ACC112 (cell line): ENCODE measurements at regions not wholly inside any gene's neighbourhood (a gene's known extent, or its start where the extent isn't known, plus 50 kb on each side); places are given as distances from the start of the nearest gene placed in this dataset.

Experiments used
- H2AFZ ChIP-seq: fragments of 200-600 bp; sonication (generic); one replicate; pipeline ENCODE4 v1.6.0; 2017; ENCODE audit warnings: antibody characterized with exemption, low read length; ENCODE audit not compliant: unreplicated experiment
- H3K27ac ChIP-seq: fragments of 200-600 bp; sonication (generic); 2 replicates; pipeline ENCODE4 v1.5.1; 2014; ENCODE audit warnings: low read depth, mild to moderate bottlenecking, antibody characterized with exemption, low read length, moderate library complexity
- H3K27me3 ChIP-seq: fragments of 200-600 bp; sonication (generic); 2 replicates; pipeline ENCODE4 v1.6.1; 2014; ENCODE audit warnings: mild to moderate bottlenecking, antibody characterized with exemption, low read length, moderate library complexity, mixed read lengths; ENCODE audit not compliant: insufficient read depth
- H3K36me3 ChIP-seq: fragments of 200-600 bp; sonication (generic); 2 replicates; pipeline ENCODE4 v1.6.1; 2016; ENCODE audit warnings: mild to moderate bottlenecking, antibody characterized with exemption, low read length, moderate library complexity, mixed read lengths; ENCODE audit not compliant: insufficient read depth
- H3K4me1 ChIP-seq: fragments of 200-600 bp; sonication (generic); one replicate; pipeline ENCODE4 v1.6.1; 2016; ENCODE audit warnings: low read length, mixed read lengths; ENCODE audit not compliant: insufficient read depth, unreplicated experiment, control insufficient read depth
- H3K4me3 ChIP-seq: fragments of 200-600 bp; sonication (generic); 2 replicates; pipeline ENCODE4 v1.5.1; 2014; ENCODE audit warnings: mild to moderate bottlenecking, low read depth, low read length
- H3K79me2 ChIP-seq: fragments of 200-600 bp; sonication (generic); one replicate; pipeline ENCODE4 v1.6.0; 2016; ENCODE audit warnings: low read length; ENCODE audit not compliant: control insufficient read depth, unreplicated experiment, insufficient read depth

- no peak overlapping the region for H3K4me3 ChIP-seq
- no peaks in the 10 kb centered on the region for H3K79me2 ChIP-seq
- H3K36me3 ChIP-seq: no peaks in the 10 kb centered on the region
- no peaks in the 10 kb centered on the region for H3K27me3 ChIP-seq
- H3K4me1 ChIP-seq: no peaks in the 10 kb centered on the region
- H3K27ac ChIP-seq: no peak overlapping the region
- no peak overlapping the region for H2AFZ ChIP-seq
Observed at GRCh38 chr11:81870815-81871214, 862.8 kb downstream of the FAM181B start.

- H3K79me2 ChIP-seq: no peaks in the 10 kb centered on the region
- H3K27me3 ChIP-seq: no peaks in the 10 kb centered on the region
- H3K36me3 ChIP-seq: no peaks in the 10 kb centered on the region
- no peak overlapping the region for H3K27ac ChIP-seq
- no peak overlapping the region for H3K4me3 ChIP-seq
- H2AFZ ChIP-seq: no peak overlapping the region
- no peaks in the 10 kb centered on the region for H3K4me1 ChIP-seq
Observed at GRCh38 chr11:81870066-81870412, 863.6 kb downstream of the FAM181B start.

DNA sequence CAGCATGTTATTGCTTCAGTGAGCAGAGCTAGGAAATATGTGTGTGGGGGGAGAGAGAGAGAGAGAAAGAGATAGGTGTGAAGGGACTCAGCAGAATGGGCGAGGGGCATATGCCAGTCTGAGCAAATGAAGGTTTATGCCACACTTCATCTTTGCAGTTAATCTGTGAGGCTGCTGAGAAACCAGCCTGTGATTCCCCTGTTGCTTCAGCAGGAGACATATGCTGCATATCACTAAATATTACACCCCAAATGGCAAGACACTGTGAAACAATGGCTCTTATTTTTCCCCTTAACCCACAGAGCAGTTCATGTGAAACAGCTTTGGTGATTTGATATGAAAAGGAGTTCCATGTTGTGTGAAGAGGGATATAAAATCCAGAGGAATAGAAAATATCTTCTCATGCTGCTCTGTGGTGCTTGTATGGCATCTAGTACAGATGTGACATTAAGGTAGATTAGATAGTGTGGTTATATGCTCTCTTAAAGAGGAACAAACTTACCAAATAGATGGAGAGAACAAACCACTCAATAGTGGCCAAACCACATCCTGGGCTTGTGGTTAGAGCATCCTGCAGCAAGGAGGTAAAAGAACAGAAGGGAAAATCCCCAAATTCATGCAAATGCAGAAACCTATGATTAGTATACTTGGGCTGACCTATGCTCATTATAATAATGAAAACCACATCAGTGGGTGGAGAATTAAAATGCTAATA lies 864.2 kb downstream of the FAM181B start:
- Histone ChIP-seq H3K4me3 (no peak overlapping the region), H3K27me3 (no peaks in the 10 kb centered on the region)

GRCh38 chr11:81866896-81867295 lies 866.8 kb downstream of the FAM181B start:
- Histone ChIP-seq H3K36me3 (no peaks in the 10 kb centered on the region), H3K4me1 (no peaks in the 10 kb centered on the region), H3K27ac (no peak overlapping the region), H3K4me3 (no peak overlapping the region), H3K27me3 (no peaks in the 10 kb centered on the region), H2AFZ (no peak overlapping the region), H3K79me2 (no peaks in the 10 kb centered on the region)

More for the DNA sequence above, 864.2 kb downstream of the FAM181B start:
- Histone ChIP-seq H3K79me2 (no peaks in the 10 kb centered on the region), H3K4me1 (no peaks in the 10 kb centered on the region), H3K36me3 (no peaks in the 10 kb centered on the region), H3K27ac (no peak overlapping the region), H2AFZ (no peak overlapping the region)

DNA sequence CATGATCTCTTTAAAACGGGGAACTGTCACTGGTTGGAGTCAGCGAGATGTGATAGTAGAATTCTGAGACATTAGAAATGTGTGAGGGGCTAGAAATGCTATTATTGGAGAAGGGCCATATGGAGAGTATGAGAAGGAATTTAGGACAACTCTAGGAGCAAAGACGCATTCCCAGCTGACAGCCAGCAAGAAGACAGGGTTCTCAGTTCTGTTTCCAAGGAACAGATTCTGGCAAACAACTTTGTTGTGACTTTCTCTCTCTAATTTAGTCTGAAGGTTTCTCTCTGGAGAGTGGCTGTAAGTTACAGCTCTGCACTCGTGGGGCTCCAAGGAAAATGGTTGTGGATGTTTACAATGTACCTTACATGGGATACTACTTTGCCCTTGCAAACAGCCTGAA lies 876.3 kb downstream of the FAM181B start:
- no peaks in the 10 kb centered on the region for H3K4me1 ChIP-seq
- H2AFZ ChIP-seq: no peak overlapping the region
- no peak overlapping the region for H3K4me3 ChIP-seq
- no peak overlapping the region for H3K27ac ChIP-seq
- no peaks in the 10 kb centered on the region for H3K36me3 ChIP-seq
- no peaks in the 10 kb centered on the region for H3K79me2 ChIP-seq
- no peaks in the 10 kb centered on the region for H3K27me3 ChIP-seq

GRCh38 chr11:81853791-81854190 lies 879.9 kb downstream of the FAM181B start:
- no peaks in the 10 kb centered on the region for H3K4me1 ChIP-seq
- no peak overlapping the region for H3K4me3 ChIP-seq
- no peaks in the 10 kb centered on the region for H3K79me2 ChIP-seq
- H3K27me3 ChIP-seq: no peaks in the 10 kb centered on the region
- H3K27ac ChIP-seq: no peak overlapping the region
- H2AFZ ChIP-seq: no peak overlapping the region
- H3K36me3 ChIP-seq: no peaks in the 10 kb centered on the region

DNA sequence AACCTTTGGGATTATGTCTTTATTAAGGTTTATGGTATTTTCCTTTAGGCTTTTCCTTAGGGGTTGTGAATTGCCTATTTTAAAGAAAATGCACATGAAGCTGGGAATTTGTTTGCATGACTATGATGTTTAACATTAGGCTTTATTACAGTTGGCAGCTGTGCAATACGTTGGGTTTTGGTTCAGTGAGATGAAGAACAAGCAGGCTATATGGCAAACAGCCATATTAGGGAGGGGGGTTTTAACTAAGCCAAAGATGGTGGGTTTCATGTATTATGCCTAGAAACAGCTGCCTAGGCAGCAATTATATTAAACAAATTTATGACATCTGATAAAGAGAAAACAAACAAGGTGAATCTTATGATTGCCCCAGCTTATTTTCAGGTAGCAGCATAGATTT lies 880.8 kb downstream of the FAM181B start:
- Histone ChIP-seq H3K4me3 (no peak overlapping the region), H3K79me2 (no peaks in the 10 kb centered on the region), H3K27me3 (no peaks in the 10 kb centered on the region), H3K4me1 (no peaks in the 10 kb centered on the region), H3K36me3 (no peaks in the 10 kb centered on the region), H2AFZ (no peak overlapping the region), H3K27ac (no peak overlapping the region)

GRCh38 chr11:81840380-81840779 lies 893.3 kb downstream of the FAM181B start:
- H2AFZ ChIP-seq: no peak overlapping the region
- H3K36me3 ChIP-seq: no peaks in the 10 kb centered on the region

GRCh38 chr11:81839976-81840375 lies 893.7 kb downstream of the FAM181B start:
- Histone ChIP-seq H3K27me3 (no peaks in the 10 kb centered on the region), H3K79me2 (no peaks in the 10 kb centered on the region), H2AFZ (no peak overlapping the region), H3K4me3 (no peak overlapping the region), H3K4me1 (no peaks in the 10 kb centered on the region), H3K27ac (no peak overlapping the region), H3K36me3 (no peaks in the 10 kb centered on the region)

More at GRCh38 chr11:81840380-81840779, 893.3 kb downstream of the FAM181B start:
- Histone ChIP-seq H3K4me3 (no peak overlapping the region), H3K4me1 (no peaks in the 10 kb centered on the region), H3K27ac (no peak overlapping the region), H3K27me3 (no peaks in the 10 kb centered on the region), H3K79me2 (no peaks in the 10 kb centered on the region)

DNA sequence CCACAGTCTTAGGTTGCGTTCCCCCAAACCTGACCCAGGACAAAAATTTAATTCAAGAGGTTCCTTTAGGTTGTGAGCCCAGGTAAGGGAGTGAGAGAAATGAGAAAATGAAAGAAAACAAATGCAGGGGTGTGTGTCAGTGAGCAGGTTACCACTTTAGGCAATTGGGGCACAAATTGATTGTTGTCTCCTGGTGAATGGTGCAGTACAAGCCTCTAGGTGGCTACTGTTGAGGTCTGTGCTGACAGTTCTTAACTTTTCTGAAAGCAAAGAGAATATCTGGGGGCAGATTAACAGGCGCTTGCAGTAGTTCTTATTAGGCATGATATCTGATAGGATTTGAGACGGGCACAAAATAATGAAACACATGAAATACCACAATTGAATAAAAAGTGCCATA lies 894.6 kb downstream of the FAM181B start:
- H2AFZ ChIP-seq: no peak overlapping the region
- no peak overlapping the region for H3K4me3 ChIP-seq
- no peaks in the 10 kb centered on the region for H3K27me3 ChIP-seq
- no peaks in the 10 kb centered on the region for H3K79me2 ChIP-seq
- H3K36me3 ChIP-seq: no peaks in the 10 kb centered on the region
- H3K27ac ChIP-seq: no peak overlapping the region
- no peaks in the 10 kb centered on the region for H3K4me1 ChIP-seq

GRCh38 chr11:81829976-81830375 lies 903.7 kb downstream of the FAM181B start:
- Histone ChIP-seq H3K4me3 (no peak overlapping the region), H2AFZ (no peak overlapping the region), H3K36me3 (no peaks in the 10 kb centered on the region), H3K27me3 (no peaks in the 10 kb centered on the region), H3K79me2 (no peaks in the 10 kb centered on the region), H3K27ac (no peak overlapping the region), H3K4me1 (no peaks in the 10 kb centered on the region)
